DLD1 (cell line): ENCODE measurements at regions not wholly inside any gene's neighbourhood (a gene's known extent, or its start where the extent isn't known, plus 50 kb on each side); places are given as distances from the start of the nearest gene placed in this dataset.

Source experiments
- in situ Hi-C: cut with HindIII; loops from 2 replicates; pipeline ENCODE4 v1.10.0; 2017; ENCODE audit warnings: low sequenced_read_pairs

- in situ Hi-C loops: no loop called here
These were observed 138.1 kb downstream of the LACC1 start for GRCh38 chr13:44017756-44018309.

GRCh38 chr13:44019651-44020050, 139.9 kb downstream of the LACC1 start:
- in situ Hi-C loops: no loop called here

DNA sequence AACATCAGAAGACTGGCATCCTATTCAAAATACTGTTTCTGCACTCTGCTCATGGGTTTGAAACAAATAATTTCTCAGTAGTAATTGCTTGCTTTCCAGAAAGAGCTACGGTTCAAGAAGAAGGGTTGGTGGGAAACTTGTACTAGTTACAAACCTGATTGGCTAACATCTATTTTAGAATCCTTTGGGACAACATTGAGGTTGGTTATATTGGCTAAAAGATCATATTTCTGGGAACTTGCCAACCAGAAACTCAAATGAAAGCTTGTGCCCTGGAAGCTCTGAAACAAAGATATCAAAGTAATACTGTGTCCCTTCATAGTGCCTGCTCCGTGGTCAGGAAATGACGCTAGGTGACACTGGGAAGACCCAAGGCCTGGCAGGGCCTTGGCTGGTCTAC, 141.7 kb downstream of the LACC1 start:
- in situ Hi-C loops: no loop called here

DNA sequence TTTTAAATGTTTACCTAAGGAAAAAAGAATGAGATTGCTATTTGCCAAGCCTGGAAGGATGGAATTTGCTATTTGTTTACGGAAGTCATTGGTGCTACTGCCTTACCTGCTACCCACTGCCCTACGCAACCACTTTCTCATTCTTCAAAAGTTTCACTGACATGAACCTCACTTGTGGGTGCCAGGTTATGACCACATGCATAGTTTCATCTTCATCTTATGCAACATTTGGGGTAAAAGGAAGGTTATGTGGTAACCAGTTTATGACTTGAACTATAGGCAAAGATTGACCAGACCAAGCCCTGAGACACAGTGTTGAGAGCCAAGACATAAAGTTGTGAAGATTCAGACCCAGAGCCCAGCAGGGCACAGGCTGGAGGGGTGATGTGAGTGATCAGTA, 142.5 kb downstream of the LACC1 start:
- in situ Hi-C loops: no loop called here

- in situ Hi-C loops: no loop called here
These were observed 144.6 kb downstream of the LACC1 start for GRCh38 chr13:44024167-44024845.

DNA sequence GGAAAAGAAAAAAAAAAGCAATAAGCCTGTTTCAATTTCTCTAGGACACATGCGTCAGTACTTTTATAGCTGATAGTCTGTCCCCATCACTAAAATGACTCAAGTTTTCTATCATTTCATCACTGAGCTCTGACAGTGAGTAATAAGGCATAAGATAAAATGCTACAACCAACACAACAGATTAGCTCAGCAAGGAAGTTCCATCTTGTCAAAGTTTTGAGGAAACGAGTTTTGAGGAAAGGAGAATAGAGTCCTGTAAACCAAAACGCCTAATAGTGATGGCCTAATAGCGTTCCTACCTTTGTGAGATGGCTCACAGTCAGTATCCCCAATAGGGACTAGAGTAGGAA, 145.1 kb downstream of the LACC1 start:
- in situ Hi-C loops: loop anchor here (25.0 kb wide), 1 partner anchor 437 kb away; no protein-coding TSS in a partner anchor

GRCh38 chr13:44026194-44026593, 146.5 kb downstream of the LACC1 start:
- in situ Hi-C loops: loop anchor here (25.0 kb wide), 1 partner anchor 436 kb away; no protein-coding TSS in a partner anchor

DNA sequence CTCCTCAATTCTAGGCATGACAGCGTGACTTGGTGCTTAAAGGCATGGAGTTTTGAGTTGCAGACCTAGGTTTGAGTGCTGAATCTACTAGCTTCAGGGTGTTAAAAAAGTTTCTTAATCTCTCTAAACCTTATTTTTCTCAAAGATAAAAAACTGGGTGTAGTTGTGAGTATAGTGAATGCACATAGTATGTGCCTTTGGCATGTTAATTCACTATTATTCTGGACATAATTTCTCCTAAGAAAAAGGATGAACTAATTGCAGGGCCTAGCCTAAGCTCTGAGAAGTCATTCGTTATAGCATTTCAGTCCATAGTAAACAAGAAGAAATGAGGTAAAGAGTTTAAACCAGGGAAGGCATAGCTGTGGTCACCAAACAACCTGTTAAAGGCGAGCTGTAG, 149.0 kb downstream of the LACC1 start:
- in situ Hi-C loops: loop anchor here (25.0 kb wide), 1 partner anchor 434 kb away; no protein-coding TSS in a partner anchor

DNA sequence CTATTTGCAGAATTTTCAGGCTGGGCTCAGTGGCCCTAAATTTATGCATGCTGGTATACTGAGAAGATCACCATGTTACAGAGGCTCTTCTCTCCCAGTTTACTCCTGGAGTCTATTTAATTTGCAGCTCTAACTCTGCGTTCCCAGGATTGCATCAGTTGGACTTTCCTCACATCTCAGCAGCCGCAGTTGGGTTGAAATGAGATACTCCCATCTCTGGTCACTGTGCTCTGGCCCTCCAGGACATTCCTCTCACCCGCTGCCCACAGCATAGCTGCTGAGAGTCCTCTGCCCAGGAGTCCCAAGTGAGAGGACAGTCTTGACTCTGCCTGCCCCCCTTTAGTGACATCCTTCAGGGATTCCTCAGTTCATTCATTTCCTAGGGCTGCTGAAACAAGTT, 150.9 kb downstream of the LACC1 start:
- in situ Hi-C loops: loop anchor here (25.0 kb wide), 1 partner anchor 432 kb away; no protein-coding TSS in a partner anchor

GRCh38 chr13:44031555-44031954, 151.9 kb downstream of the LACC1 start:
- in situ Hi-C loops: loop anchor here (25.0 kb wide), 1 partner anchor 431 kb away; no protein-coding TSS in a partner anchor

DNA sequence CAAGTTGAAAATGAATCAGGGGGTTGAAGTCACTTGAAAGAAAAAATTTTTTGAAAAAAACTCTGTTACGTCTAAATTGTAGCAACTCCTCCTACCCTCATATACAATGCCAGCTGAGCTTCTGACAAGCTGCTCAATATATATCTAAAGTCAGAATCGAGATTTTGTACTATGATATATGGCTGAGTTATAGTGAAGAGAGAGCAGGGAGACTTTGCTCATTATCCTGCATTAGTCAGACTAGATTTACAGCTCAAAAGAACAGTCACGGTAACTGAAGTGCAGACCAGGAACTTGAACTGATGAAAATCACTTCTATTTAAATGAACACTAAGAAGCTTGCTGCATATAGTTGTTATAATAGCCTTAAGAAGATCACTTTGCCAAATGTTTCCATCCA, 153.1 kb downstream of the LACC1 start:
- in situ Hi-C loops: loop anchor here (25.0 kb wide), 1 partner anchor 429 kb away; no protein-coding TSS in a partner anchor

- in situ Hi-C loops: loop anchor here (25.0 kb wide), 1 partner anchor 427 kb away; no protein-coding TSS in a partner anchor
These were observed 155.7 kb downstream of the LACC1 start for GRCh38 chr13:44035400-44035799.

GRCh38 chr13:44040070-44040817, 160.5 kb downstream of the LACC1 start:
- in situ Hi-C loops: loop anchor here (25.0 kb wide), 1 partner anchor 422 kb away; no protein-coding TSS in a partner anchor

DNA sequence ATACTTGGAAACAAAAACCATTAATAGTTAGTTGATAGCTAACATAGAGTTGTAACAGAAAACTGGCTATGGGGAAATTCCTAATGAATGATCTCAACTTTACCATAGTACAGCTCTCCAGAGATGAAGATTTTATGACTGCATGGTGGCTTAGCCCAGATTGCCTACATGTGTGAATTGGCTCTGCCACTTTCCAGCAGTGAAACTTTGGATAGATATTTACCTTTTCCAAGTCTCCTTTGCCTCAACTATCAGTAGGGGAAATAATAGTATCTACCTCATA, 161.1 kb downstream of the LACC1 start:
- in situ Hi-C loops: loop anchor here (25.0 kb wide), 1 partner anchor 422 kb away; no protein-coding TSS in a partner anchor

DNA sequence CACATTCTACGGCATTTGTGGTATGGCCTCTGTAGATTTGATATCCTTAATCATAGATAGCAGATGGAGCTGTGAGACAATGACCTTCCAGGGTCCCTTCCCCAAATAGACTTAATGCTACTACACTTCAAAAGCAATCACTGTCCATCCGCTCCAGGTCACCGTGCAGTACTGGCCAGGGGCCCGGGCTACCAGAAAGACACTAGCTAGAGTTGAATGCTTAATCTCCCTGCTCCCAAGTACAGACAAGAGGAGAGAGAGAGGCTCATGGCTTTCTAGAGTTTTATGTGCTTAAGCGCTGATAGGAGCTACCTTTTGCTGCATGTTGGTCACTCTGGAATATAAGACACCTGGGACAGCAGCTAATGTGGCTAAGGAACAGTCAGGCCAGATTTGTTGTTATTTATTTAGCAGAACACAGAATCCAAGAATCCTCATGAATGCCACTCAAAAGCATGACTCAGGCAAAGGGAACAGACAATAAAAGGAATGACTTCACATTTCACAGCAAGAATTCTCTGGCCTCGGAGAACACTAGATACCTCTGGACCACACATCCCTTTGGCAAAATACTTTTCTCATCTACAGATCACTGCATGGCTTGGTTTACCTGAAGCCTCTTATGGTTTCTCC, 165.0 kb downstream of the LACC1 start:
- in situ Hi-C loops: loop anchor here (5.0 to 25.0 kb wide), 2 partner anchors 142 to 418 kb away; no protein-coding TSS in a partner anchor

GRCh38 chr13:44045180-44045562, 165.5 kb downstream of the LACC1 start:
- in situ Hi-C loops: loop anchor here (5.0 to 25.0 kb wide), 2 partner anchors 143 to 417 kb away; no protein-coding TSS in a partner anchor

- in situ Hi-C loops: loop anchor here (5.0 to 25.0 kb wide), 2 partner anchors 144 to 416 kb away; no protein-coding TSS in a partner anchor
These were observed 166.7 kb downstream of the LACC1 start for GRCh38 chr13:44046428-44046827.

GRCh38 chr13:44048326-44048725, 168.6 kb downstream of the LACC1 start:
- in situ Hi-C loops: loop anchor here (5.0 to 25.0 kb wide), 2 partner anchors 146 to 414 kb away; no protein-coding TSS in a partner anchor

DNA sequence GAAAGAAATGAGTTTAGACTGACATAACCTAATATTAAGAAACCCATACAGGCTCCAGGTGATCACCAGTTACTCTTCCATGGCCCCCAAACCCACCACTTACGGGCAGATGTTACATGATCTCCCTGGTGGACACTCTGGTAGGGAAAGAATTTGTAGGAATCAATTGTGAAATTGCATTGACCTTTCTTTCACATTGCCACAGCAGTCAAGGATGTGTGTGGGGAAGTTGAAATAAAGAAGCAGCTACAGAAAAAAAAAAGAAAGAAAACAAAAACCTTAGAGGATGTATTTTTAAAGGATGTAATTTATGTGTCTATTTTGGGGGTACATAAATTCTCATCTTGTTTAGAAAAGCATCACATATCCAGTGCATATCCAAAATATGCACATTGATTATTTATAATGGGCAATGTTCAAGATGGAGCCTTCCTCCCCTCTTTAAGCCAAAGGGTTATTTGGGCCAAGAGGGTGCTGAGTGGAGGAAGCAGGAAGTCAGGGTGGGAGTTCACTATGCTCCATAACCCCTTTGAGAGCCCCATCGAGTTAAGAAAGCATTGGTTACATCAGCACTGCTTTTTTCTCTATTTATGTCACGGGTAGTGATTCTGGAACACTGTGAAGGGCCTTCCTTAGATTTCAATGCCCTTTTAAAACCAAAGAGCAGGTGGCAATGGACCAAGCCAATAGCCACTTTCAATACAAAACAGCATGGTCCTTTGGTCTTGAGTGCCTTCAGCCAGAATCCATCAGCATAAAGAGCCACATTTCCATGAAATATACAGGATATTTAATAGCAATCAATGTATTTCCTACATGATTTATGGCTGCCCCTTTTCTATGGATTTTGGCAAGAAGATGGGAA, 169.6 kb downstream of the LACC1 start:
- in situ Hi-C loops: loop anchor here (5.0 to 25.0 kb wide), 2 partner anchors 147 to 413 kb away; no protein-coding TSS in a partner anchor
